GM13977 (cell line): ENCODE measurements at regions not wholly inside any gene's neighbourhood (a gene's known extent, or its start where the extent isn't known, plus 50 kb on each side); places are given as distances from the start of the nearest gene placed in this dataset.

Experiments used
- DNase-seq: peaks from one replicate; pipeline ENCODE4 v3.0.0; 2012; ENCODE audit warnings: low spot score
- in situ Hi-C: fragments of 300-500 bp; cut with MboI; formaldehyde crosslinking; loops from one replicate; pipeline ENCODE4 v1.12.0; 2022; ENCODE audit warnings: low sequenced_read_pairs, low pct_unique_long_range_greater_than_20kb, mixed read lengths, inconsistent platforms; ENCODE audit not compliant: unreplicated experiment
- TF ChIP-seq, protein P1 (sequence below): IDR thresholded peaks from 2 replicates; pipeline ENCODE4 v1.5.1; 2012; ENCODE audit warnings: mild to moderate bottlenecking, control low read depth; ENCODE audit not compliant: insufficient read depth; ENCODE audit errors: extremely low read depth, missing control alignments

DNA sequence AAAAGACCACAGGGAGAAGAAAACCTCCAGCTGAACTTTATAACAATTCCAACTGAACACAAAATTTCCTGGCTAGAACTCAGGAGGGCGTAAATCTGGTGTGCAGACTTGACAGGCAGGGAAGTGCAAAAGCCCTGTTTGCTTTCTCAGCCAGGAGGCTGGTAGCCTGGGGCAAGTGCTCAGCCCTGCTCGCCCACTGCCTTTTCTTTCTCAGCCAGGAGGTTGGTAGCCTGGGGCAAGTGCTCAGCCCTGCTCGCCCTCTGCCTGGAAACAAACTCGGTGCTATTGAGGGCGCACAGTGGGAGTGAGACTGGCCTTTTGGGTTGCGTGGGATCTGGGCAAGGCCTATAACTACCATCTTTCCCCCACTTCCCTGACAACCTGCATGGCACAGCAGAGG is 275.4 kb upstream of the MAOA start:
- DNase-seq, result no peak
- in situ Hi-C loops, result no loop called here
- TF ChIP-seq, protein P1, sequence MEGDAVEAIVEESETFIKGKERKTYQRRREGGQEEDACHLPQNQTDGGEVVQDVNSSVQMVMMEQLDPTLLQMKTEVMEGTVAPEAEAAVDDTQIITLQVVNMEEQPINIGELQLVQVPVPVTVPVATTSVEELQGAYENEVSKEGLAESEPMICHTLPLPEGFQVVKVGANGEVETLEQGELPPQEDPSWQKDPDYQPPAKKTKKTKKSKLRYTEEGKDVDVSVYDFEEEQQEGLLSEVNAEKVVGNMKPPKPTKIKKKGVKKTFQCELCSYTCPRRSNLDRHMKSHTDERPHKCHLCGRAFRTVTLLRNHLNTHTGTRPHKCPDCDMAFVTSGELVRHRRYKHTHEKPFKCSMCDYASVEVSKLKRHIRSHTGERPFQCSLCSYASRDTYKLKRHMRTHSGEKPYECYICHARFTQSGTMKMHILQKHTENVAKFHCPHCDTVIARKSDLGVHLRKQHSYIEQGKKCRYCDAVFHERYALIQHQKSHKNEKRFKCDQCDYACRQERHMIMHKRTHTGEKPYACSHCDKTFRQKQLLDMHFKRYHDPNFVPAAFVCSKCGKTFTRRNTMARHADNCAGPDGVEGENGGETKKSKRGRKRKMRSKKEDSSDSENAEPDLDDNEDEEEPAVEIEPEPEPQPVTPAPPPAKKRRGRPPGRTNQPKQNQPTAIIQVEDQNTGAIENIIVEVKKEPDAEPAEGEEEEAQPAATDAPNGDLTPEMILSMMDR, result no peak

DNA sequence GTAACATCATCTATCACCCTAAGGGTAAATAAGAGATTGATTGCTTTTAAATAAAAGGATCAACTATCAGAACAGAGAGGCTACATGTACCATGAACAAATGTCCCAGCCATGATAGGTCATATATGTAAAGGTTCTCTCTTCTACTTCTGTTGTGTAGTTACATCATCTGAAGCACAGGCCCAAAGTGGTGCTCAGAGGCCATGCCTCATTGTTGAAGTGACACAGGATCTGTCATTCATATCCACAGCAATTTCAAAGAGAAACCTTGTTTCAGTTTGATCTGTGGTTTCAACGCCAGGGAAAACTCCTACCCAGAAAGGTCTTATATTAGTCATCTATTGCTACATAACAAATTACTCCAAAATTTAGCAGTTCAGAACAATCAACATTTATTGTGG is 269.2 kb upstream of the MAOA start:
- TF ChIP-seq, protein P1, result no peak
- in situ Hi-C loops, result no loop called here

DNA sequence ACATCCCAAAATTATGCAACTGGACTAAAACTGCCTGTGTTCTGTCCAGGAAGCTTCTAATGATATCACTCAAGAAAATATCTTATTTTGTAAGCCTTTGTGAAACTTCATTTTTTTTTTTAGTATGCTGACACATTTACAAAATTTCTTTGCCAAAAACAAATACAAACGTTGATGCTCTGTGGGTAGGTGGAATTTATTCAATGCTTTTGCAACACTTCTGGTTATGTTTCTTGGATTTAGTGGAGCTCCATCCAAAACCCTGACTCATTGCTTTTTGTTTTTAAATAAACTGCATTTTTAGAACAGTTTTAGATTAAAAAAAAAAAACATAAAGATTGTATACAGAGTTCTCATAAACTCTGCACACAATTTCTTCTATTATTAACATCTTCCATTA is 250.9 kb upstream of the MAOA start:
- DNase-seq, result no peak
- in situ Hi-C loops, result no loop called here
- TF ChIP-seq, protein P1, result no peak

More for the DNA sequence above, 269.2 kb upstream of the MAOA start:
- DNase-seq, result no peak

DNA sequence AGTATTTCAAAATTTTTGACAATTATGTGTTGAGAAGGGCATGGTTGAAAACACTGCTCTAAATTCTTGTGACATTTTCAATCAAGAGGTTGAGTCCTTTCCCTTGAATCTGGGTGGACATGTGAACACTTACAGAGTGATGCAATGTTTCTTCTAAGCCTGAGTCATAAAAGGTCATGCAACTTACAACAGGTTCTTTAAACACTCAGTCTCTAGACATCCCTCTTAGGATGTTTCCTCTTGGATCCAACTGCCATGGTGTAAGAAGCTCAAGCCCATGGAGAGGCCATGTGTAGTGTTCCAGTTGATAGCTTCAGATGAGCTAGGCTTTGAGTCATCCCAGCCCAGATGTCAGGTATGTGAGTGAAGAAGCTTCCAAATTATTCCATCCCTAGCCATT is 232.2 kb upstream of the MAOA start:
- in situ Hi-C loops, result no loop called here
- TF ChIP-seq, protein P1, result no peak
- DNase-seq, result no peak

DNA sequence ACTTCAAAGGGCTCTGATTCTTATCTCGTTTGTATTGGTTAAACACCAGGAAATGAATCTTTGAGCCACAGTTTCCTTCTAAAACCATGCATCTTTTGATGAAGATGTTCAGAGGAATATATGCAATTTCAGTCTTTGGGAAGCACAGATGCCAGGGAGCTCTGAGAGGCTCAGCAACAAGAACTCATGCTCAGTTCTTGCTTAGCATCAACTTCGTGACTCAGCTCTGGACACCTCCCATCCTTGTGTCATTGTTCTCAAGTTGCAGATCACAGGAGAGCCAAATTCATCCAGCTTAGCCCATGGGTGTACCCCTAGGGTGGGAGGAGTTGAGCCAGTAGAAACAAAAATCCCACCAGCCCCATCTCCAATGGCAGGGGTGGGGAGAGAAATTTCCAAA is 219.6 kb upstream of the MAOA start:
- no peak for DNase-seq
- in situ Hi-C loops, result no loop called here
- TF ChIP-seq, protein P1, result no peak

DNA sequence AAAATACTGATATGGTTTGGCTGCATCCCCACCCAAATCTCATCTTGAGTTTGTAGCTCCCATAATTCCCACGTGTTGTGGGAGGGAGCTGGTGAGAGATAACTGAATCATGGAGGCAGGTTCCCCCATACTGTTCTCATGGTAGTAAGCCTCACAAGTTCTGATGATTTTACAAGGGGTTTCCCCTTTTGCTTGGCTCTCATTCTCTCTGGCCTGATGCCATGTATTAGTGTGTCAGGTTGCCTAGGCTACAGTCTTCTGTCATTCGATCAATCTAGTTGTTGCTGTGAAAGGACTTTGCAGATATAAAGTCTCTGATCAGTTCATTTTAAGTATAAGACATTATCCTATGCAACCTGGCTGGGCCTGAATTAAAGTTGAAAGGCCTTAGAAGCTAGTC is 209.3 kb upstream of the MAOA start:
- TF ChIP-seq, protein P1, result no peak
- DNase-seq, result no peak
- in situ Hi-C loops, result no loop called here

DNA sequence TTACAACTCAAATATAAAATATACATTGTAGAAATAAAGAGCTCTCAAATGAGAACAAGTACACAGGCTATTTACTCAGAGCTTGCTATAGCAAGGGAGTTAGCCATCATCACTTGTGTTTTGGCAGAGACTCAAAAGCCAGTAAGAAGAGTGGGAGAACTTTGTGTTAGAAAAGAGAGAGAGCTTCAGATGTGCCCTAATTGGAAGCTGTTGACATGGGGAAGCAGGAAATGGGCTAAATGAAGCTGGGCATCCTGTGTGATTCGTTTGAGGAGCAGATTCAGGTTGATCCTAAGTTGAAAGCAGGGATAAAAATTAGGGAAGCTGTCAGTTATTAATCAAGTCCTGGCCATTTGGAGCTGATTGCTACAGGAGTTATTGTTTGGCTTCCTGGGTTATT is 207.4 kb upstream of the MAOA start:
- TF ChIP-seq, protein P1, result no peak
- no peak for DNase-seq
- in situ Hi-C loops, result no loop called here
